RWPE2 (cell line): ENCODE measurements at regions not wholly inside any gene's neighbourhood (a gene's known extent, or its start where the extent isn't known, plus 50 kb on each side); places are given as distances from the start of the nearest gene placed in this dataset.

Experiments
- ATAC-seq: fragments of 200-7000 bp; cut with Tn5 transposase; 3 replicates; pipeline ENCODE4 v1.9.1; 2021; ENCODE audit warnings: low read depth
- DNase-seq: peaks from one replicate; pipeline ENCODE4 v3.0.0-alpha.2; 2020; ENCODE audit warnings: low spot score
- H3K27ac ChIP-seq: fragments of 450-650 bp; 2 replicates; pipeline ENCODE4 v1.5.1; 2017; ENCODE audit warnings: mild to moderate bottlenecking; ENCODE audit not compliant: poor library complexity, severe bottlenecking
- H3K27me3 ChIP-seq: fragments of 250-450 bp; sonication (Bioruptor Pico); 2 replicates; pipeline ENCODE4 v1.5.1; 2021; ENCODE audit warnings: mild to moderate bottlenecking, moderate library complexity; ENCODE audit not compliant: insufficient read depth, poor library complexity, severe bottlenecking
- H3K36me3 ChIP-seq: fragments of 250-450 bp; sonication (Bioruptor Pico); 2 replicates; pipeline ENCODE4 v1.5.1; 2020; ENCODE audit warnings: low read depth, mild to moderate bottlenecking, moderate library complexity
- H3K4me1 ChIP-seq: fragments of 250-450 bp; sonication (Bioruptor Pico); 2 replicates; pipeline ENCODE4 v1.5.1; 2021; ENCODE audit warnings: mild to moderate bottlenecking, moderate library complexity; ENCODE audit not compliant: insufficient read depth, poor library complexity, severe bottlenecking
- H3K4me3 ChIP-seq: fragments of 250-450 bp; sonication (Bioruptor Pico); 2 replicates; pipeline ENCODE4 v1.5.1; 2021; ENCODE audit warnings: mild to moderate bottlenecking, moderate library complexity; ENCODE audit not compliant: severe bottlenecking
- H3K9me3 ChIP-seq: fragments of 250-450 bp; sonication (Bioruptor Pico); 2 replicates; pipeline ENCODE4 v1.5.1; 2021; ENCODE audit warnings: mild to moderate bottlenecking, moderate library complexity; ENCODE audit not compliant: severe bottlenecking
- CTCF ChIP-seq: fragments of 450-650 bp; IDR thresholded peaks from one replicate; pipeline ENCODE4 v1.5.1; 2017; ENCODE audit warnings: mild to moderate bottlenecking, moderate library complexity; ENCODE audit not compliant: poor library complexity, severe bottlenecking

DNA sequence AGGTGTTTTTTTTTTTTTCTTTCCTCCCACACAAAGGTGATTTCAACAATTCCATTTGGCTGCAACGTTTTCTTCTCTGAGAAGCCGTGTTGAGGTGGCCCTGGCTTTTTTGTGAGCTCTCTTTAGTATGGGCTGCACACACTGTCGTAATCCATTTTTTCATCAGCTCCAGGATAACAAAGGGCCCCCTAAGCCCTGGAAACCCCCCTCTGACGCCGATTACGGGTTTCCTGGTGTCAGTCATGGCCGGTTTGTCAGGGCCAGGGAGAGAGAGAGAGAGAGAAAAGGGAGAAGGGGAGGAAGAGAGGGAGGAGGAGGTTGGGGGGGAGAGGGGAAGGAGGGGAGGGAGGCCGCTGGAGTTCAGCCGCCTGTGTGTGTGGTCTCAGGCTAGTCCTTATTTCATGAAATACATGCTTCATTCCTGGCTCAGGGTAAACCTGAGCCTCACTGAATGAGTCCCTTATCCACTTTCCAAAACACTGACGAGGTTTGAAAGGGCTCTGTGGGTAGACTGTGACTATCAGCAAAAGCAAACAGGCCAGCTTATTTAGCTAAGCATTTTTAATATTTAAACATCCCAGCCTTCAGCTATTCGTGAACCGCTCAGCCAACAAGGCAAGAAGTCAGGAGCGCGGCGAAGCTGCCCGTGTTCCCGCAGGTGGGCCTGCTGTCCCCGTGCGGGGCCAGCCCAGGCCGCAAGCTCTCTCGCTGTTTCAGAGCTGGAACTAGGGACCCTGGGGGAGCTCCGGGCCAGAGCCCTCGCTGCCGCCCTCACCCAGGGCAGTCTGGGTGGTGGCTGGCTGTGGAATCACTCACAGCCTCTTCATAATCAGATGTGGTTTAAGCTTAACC, 172.8 kb downstream of the ERCC6L2 start:
- H3K9me3 ChIP-seq = no peaks in the 10 kb centered on the region
- TF ChIP-seq CTCF = no peak
- no peaks in the 10 kb centered on the region for H3K4me1 ChIP-seq
- no peak overlapping the region for H3K4me3 ChIP-seq
- no peak for DNase-seq
- H3K27ac ChIP-seq = no peak overlapping the region
- no peaks in the 10 kb centered on the region for H3K27me3 ChIP-seq
- ATAC-seq = no peak
- no peaks in the 10 kb centered on the region for H3K36me3 ChIP-seq

DNA sequence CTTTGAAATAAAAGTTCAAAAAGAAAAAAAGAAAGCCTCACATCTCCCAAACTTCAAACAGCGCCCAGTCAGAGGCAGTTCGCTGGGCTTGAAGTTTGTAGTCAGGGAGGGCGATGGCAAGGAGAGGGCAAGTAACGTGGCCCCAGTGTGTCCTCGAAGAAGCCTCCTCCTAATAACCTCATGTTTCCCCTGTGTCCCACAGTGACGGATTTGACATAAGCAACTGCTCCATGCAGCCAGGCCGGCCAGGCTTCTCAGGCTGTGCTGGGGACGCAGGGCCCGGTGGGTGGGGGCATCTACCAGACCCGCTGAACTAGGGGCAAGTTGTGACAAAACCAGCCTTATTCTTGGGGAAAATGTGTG, 172.2 kb downstream of the ERCC6L2 start:
- Histone ChIP-seq H3K9me3 (no peaks in the 10 kb centered on the region), H3K36me3 (no peaks in the 10 kb centered on the region), H3K27ac (no peak overlapping the region), H3K27me3 (no peaks in the 10 kb centered on the region), H3K4me3 (no peak overlapping the region), H3K4me1 (no peaks in the 10 kb centered on the region)
- no peak for TF ChIP-seq CTCF
- DNase-seq = no peak
- ATAC-seq = no peak

DNA sequence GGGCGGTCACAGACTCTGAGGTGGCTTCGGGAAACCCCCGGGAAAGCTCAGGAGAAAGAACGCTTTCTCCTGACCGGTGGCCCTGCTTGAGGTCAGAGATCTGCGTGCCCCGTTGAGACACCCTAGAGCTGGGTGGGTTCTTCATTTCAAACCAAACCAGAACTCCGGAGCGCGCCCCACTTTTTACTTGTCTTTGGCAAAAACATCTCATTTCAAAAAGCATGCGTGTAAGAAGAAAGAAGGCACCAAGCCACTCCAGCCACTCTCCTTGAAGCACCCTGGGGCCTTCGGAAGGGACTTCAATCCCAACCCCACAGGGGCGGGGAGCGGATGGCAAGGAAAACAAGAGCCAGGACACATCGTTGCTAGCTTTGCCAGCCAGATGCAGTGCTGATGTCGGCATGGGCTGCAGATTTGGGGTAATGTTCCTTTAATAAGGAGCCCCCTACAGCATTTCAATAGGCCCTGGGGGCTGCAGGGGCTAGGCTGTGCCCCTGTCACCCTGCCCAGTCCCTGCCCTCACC, 171.7 kb downstream of the ERCC6L2 start:
- TF ChIP-seq CTCF = no peak
- Histone ChIP-seq H3K27ac (no peak overlapping the region), H3K9me3 (no peaks in the 10 kb centered on the region), H3K36me3 (no peaks in the 10 kb centered on the region), H3K27me3 (no peaks in the 10 kb centered on the region), H3K4me3 (no peak overlapping the region), H3K4me1 (no peaks in the 10 kb centered on the region)
- DNase-seq (no peak), ATAC-seq (no peak)

DNA sequence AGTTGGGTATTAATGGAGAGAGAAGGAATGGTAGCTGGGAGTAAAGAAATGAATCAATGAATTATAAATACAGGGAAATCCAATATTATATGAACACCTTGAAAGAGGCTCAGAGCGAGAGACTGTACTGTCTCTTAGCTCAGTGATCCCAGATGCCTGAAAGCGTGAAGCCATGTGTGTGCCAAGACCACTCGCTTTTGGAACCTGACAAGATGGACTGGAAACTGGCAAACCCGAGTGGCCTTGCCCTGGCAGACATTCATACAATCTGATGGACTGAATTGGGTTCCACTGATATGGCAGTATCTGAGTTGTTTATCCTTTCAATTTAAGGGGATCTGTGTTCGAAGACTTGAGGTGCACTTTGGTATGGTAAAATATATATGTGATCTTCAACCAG, 170.3 kb downstream of the ERCC6L2 start:
- ATAC-seq = no peak
- Histone ChIP-seq H3K36me3 (no peaks in the 10 kb centered on the region), H3K4me3 (no peak overlapping the region), H3K4me1 (no peaks in the 10 kb centered on the region), H3K9me3 (no peaks in the 10 kb centered on the region), H3K27ac (no peak overlapping the region), H3K27me3 (no peaks in the 10 kb centered on the region)
- DNase-seq = no peak
- no peak for TF ChIP-seq CTCF

GRCh38 chr9:96044401-96044800, 168.9 kb downstream of the ERCC6L2 start:
- ATAC-seq (no peak), DNase-seq (no peak)
- Histone ChIP-seq H3K4me3 (no peak overlapping the region), H3K27me3 (no peaks in the 10 kb centered on the region), H3K9me3 (no peaks in the 10 kb centered on the region), H3K4me1 (no peaks in the 10 kb centered on the region), H3K27ac (no peak overlapping the region), H3K36me3 (no peaks in the 10 kb centered on the region)
- TF ChIP-seq CTCF = no peak
